Endothelial cell (in vitro differentiated cells): ENCODE measurements at regions not wholly inside any gene's neighbourhood (a gene's known extent, or its start where the extent isn't known, plus 50 kb on each side); places are given as distances from the start of the nearest gene placed in this dataset.

Experiments
- DNase-seq: peaks from one replicate; pipeline ENCODE4 v3.0.0; 2021; ENCODE audit warnings: low spot score
- H3K27ac Mint-ChIP-seq: one replicate; pipeline ENCODE4 v1.8.0; 2021; ENCODE audit warnings: mixed read lengths, inconsistent platforms; ENCODE audit not compliant: unreplicated experiment
- H3K27me3 Mint-ChIP-seq: one replicate; pipeline ENCODE4 v1.8.0; 2021; ENCODE audit warnings: mild to moderate bottlenecking, moderate library complexity, mixed read lengths, inconsistent platforms; ENCODE audit not compliant: unreplicated experiment
- H3K36me3 Mint-ChIP-seq: one replicate; pipeline ENCODE4 v1.8.0; 2021; ENCODE audit warnings: mild to moderate bottlenecking, low read depth, mixed read lengths, inconsistent platforms; ENCODE audit not compliant: unreplicated experiment
- H3K4me1 Mint-ChIP-seq: one replicate; pipeline ENCODE4 v1.8.0; 2021; ENCODE audit warnings: mild to moderate bottlenecking, mixed read lengths, inconsistent platforms; ENCODE audit not compliant: unreplicated experiment
- H3K4me3 Mint-ChIP-seq: one replicate; pipeline ENCODE4 v1.8.0; 2021; ENCODE audit warnings: mild to moderate bottlenecking, mixed read lengths, inconsistent platforms; ENCODE audit not compliant: unreplicated experiment
- H3K9me3 Mint-ChIP-seq: one replicate; pipeline ENCODE4 v1.8.0; 2021; ENCODE audit warnings: mixed read lengths, inconsistent platforms; ENCODE audit not compliant: unreplicated experiment
- CTCF ChIP-seq: fragments of 200-600 bp; sonication (generic); IDR thresholded peaks from one replicate; pipeline ENCODE4 v1.5.0; 2021; ENCODE audit warnings: antibody characterized with exemption; ENCODE audit not compliant: unreplicated experiment

- no peaks in the 10 kb centered on the region for H3K9me3 Mint-ChIP-seq
- TF ChIP-seq CTCF = no peak
- DNase-seq = no peak
- peak overlapping the region; percentile 54 for H3K27ac Mint-ChIP-seq
- no peaks in the 10 kb centered on the region for H3K36me3 Mint-ChIP-seq
- H3K4me3 Mint-ChIP-seq = no peak overlapping the region
- H3K4me1 Mint-ChIP-seq = peaks cover 32% of the 10 kb centered on the region
- peaks cover 2% of the 10 kb centered on the region for H3K27me3 Mint-ChIP-seq
These were observed 78.0 kb upstream of the MGAT5 start for GRCh38 chr2:134175834-134176233.

- Mint-ChIP-seq H3K27me3 (peaks cover 2% of the 10 kb centered on the region), H3K27ac (no peak overlapping the region), H3K4me3 (no peak overlapping the region), H3K9me3 (no peaks in the 10 kb centered on the region), H3K36me3 (no peaks in the 10 kb centered on the region), H3K4me1 (peaks cover 36% of the 10 kb centered on the region)
- TF ChIP-seq CTCF = no peak
- no peak for DNase-seq
These were observed 76.4 kb upstream of the MGAT5 start for GRCh38 chr2:134177351-134177931.

- H3K4me1 Mint-ChIP-seq = peaks cover 36% of the 10 kb centered on the region
- no peak for DNase-seq
- peaks cover 2% of the 10 kb centered on the region for H3K27me3 Mint-ChIP-seq
- H3K36me3 Mint-ChIP-seq = no peaks in the 10 kb centered on the region
- no peaks in the 10 kb centered on the region for H3K9me3 Mint-ChIP-seq
- H3K27ac Mint-ChIP-seq = no peak overlapping the region
- H3K4me3 Mint-ChIP-seq = no peak overlapping the region
- no peak for TF ChIP-seq CTCF
These were observed 75.6 kb upstream of the MGAT5 start for GRCh38 chr2:134178138-134178877.

- Mint-ChIP-seq H3K4me1 (peaks cover 15% of the 10 kb centered on the region), H3K4me3 (no peak overlapping the region), H3K27me3 (peaks cover 2% of the 10 kb centered on the region), H3K27ac (no peak overlapping the region), H3K9me3 (no peaks in the 10 kb centered on the region), H3K36me3 (no peaks in the 10 kb centered on the region)
- no peak for DNase-seq
- TF ChIP-seq CTCF = no peak
These were observed 72.7 kb upstream of the MGAT5 start for GRCh38 chr2:134181219-134181618.

GRCh38 chr2:134183679-134184078 lies 70.2 kb upstream of the MGAT5 start:
- TF ChIP-seq CTCF = no peak

More at GRCh38 chr2:134183679-134184078, 70.2 kb upstream of the MGAT5 start:
- peaks cover 3% of the 10 kb centered on the region for H3K36me3 Mint-ChIP-seq
- H3K4me3 Mint-ChIP-seq = no peak overlapping the region
- no peak overlapping the region for H3K27ac Mint-ChIP-seq
- DNase-seq = no peak
- no peaks in the 10 kb centered on the region for H3K9me3 Mint-ChIP-seq
- H3K27me3 Mint-ChIP-seq = peaks cover 2% of the 10 kb centered on the region
- peaks cover 8% of the 10 kb centered on the region for H3K4me1 Mint-ChIP-seq
